Superior temporal gyrus (tissue), 1 donor: ENCODE measurements at regions not wholly inside any gene's neighbourhood (a gene's known extent, or its start where the extent isn't known, plus 50 kb on each side); places are given as distances from the start of the nearest gene placed in this dataset.

Source experiments
- DNase-seq: peaks from one replicate; pipeline ENCODE4 v3.0.0-alpha.2; 2016; ENCODE audit errors: extremely low spot score

DNA sequence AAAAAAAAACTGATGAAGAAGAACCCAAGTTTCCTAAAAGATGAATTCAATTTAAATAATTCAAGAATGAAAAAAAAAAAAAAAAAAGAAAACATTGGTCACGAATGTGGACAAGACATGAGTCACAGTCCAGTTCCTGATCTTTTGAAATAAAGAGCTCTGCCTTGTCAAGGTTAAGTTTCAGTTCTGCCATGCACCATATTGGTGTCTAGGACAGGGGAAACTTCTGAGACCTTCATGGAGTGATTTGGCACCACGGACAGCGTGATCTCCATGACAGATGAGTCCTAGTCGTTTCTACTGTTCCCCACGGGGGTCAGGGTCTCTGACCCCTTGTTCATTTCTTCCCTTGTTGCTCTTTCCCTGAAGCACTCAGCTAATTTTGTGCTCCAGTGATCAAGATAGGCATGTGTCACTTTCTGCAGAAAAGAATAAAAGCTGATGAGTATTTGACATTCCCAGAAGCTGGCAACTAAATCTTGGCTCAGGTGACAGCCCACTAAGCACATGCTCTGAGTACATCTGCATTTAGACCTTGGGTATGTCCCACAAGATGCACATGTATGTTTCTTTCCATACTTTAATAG is 1159.7 kb downstream of the BCL11B start:
- DNase-seq = no peak

GRCh38 chr14:98114122-98114895 is 1157.7 kb downstream of the BCL11B start:
- DNase-seq = no peak

DNA sequence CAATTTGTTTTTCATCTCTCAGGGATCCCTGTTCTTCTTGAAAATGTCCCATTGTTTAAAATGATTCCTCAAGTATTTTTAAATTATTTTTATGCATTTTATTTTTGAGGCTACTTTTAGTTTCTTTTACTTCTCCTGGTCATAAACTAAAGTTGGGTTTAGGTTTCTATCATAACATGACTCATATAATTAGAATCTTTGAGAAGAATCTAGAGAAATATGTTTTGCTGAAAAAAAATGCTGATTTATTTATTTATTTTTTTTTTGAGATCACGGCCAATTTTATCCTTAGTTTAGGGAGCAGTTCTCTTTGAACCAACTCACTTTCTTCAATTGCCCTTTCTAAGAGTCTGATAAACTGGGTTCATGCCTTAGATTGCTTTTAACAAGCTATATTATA is 1157.1 kb downstream of the BCL11B start:
- no peak for DNase-seq

DNA sequence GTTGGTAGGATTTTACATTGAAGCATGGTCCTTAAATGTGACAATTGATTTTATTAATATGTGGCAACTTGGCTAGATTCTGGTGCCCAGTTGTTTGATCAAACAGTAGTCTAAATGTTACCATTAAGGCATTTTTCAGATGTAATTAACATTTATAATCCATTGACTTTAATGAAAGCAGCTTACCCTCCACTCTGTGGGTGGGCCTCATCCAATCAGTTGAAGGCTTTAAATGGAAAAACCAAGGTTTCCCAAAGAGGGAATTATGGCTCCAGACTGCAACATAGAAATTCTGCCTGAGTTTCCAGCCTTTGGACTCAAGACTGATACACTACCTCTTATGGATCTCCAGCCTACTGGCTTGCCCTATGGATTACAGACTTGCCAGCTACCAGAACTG is 1153.2 kb downstream of the BCL11B start:
- DNase-seq = no peak

GRCh38 chr14:98119739-98120138 is 1152.3 kb downstream of the BCL11B start:
- no peak for DNase-seq

DNA sequence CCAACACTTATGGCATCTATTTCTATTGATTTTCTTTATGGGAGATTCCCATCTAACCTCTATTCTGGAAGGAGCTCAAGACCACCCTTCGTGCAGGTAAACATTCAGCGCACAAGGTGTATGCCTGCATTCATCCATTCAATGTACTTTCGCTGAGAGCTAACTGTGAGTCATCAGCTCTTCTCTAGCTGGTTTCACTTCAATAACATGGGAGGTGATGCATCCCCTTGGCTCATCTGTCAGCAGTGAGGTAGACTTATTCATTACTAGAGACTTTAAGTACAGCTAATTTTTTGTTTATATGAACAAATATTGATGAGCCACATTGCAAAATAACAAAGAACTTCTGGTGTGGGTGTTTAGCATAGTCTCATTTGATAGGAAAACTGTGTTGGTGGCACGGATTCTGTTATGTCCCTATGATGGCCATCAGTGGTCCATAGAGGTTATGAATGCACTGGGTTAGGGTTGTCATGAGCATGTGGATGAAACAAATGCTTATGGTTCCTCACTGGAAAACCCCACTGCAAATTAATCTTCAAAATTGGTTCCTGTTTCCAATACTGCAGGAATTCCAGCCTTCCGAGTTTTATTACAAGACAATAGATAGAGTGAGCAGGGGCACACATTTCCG is 1151.0 kb downstream of the BCL11B start:
- DNase-seq = no peak

GRCh38 chr14:98122527-98122926 is 1149.5 kb downstream of the BCL11B start:
- no peak for DNase-seq

GRCh38 chr14:98130691-98131090 is 1141.3 kb downstream of the BCL11B start:
- DNase-seq = no peak

GRCh38 chr14:98131406-98131805 is 1140.6 kb downstream of the BCL11B start:
- no peak for DNase-seq

- no peak for DNase-seq
These were observed 1138.2 kb downstream of the BCL11B start for GRCh38 chr14:98133806-98134205.

GRCh38 chr14:98136012-98136789 is 1135.8 kb downstream of the BCL11B start:
- DNase-seq = no peak

DNA sequence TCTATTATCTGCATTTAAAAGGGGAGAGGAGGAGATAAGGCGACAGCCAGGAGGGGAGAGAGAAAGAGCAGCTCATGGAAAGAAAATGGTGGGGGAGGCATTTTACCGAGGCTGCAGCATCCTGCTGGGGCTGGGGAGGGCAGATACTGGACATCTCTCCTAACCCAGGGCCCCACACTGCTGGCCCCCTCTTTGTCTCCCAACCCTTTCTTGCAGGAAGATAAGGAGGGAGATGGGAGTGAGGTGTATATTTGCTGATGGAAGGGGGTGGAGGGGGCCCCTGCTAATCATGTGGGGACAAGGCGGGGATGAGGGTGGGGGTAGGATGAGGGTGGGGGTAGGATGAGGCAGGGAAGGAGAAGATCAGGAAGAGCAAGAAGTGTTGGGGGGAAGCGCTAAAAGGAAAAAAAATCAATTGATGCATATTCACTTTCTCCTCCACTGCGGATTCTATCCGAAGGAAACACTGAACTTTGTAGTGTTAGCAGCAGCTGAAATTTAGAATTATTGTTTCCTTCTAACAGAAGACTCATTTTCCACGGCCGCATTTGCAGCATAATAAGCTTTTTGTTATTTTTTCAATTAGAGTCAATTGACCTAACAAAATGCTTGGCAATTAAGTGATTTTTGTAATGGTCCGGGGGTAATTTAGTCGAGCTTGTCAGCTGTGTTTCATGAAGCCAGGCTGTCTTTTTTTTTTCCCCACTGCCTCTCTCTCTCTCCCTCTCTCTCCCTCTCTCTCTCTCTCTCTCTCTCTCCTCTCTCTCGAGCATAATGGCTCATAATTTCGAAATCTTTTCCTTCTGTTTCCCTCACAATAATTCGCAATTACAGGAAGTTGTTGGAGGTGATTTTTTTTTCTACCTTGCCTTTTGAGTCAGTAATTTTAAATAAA is 1134.6 kb downstream of the BCL11B start:
- DNase-seq = peak; percentile 79

DNA sequence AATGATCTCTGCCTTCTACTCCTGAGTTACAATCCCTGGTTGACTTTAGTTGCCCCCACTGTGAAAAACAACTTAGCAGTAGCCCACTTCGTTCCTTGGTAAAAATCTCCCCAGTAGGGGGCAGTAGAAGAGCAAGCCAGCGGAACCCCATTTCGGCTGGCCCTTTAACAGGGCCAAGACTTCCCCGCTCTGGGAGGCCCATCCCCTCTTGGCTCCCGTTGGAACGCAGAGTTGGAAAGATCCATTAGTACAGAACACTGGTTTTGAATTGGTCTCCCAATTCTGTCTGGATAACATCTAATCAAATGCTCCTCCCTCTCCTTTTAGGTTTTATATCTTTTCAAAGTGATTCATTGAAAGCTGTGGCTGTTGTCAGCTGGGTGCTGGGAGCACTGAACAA is 1133.3 kb downstream of the BCL11B start:
- peak; percentile 52 for DNase-seq

- no peak for DNase-seq
These were observed 1131.0 kb downstream of the BCL11B start for GRCh38 chr14:98140862-98141530.

DNA sequence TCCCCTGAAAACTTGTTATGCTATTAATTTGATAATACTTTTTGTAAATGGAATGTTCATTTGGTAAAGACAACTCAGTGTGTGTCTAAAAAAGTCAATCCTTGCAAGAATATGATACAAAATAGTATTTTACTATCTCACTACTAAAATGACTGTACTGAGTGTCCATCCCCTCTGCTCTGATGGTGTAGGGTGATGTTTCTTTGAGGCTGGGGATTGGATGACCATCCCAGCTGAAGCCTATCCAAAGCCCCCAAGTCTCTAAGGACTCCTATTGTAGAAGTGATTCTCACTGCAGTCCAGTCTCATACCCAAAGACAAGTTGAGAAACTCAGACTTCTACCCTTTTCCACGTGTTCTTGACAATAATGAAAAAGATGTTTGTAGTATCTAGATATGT is 1128.4 kb downstream of the BCL11B start:
- DNase-seq = no peak

DNA sequence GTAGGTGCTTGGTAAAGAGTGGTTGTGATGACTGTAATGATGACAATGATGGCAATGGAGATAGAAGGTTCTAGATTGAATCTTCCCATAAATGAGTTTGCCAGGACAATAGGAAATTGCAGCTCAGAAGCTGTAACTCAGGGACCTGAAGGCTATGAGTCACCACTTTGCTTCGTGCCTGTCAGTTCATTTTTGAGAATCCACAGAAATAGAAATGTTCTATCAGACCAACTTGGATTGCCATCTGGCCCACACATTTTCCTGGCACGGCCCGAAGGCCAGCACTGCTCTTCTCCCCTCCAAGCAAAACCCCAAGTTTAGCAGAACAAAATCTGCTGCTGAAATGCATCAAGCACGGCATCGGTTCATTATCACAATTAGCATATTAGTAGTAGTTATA is 1127.0 kb downstream of the BCL11B start:
- DNase-seq = no peak

GRCh38 chr14:98146416-98146815 is 1125.6 kb downstream of the BCL11B start:
- no peak for DNase-seq

DNA sequence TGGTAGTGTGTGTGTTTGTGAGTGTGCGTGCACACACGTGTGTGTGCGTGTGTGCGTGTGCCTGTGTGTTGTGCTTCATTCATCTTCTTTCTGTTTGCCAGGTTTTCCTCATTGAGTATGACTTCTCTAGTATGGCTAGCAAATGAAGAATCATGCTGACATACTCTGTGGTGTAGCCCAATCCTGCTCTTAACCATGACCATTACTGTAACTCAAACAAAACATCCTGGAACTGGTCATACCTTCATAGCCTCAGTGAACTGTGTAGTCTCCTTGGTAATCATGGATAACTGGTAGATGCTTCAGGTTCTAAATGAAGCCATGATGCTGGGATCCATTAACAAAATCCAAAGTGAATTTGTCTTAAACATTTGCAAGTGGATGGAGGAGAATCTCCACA is 1117.7 kb downstream of the BCL11B start:
- no peak for DNase-seq

- no peak for DNase-seq
These were observed 1115.6 kb downstream of the BCL11B start for GRCh38 chr14:98156411-98156810.

DNA sequence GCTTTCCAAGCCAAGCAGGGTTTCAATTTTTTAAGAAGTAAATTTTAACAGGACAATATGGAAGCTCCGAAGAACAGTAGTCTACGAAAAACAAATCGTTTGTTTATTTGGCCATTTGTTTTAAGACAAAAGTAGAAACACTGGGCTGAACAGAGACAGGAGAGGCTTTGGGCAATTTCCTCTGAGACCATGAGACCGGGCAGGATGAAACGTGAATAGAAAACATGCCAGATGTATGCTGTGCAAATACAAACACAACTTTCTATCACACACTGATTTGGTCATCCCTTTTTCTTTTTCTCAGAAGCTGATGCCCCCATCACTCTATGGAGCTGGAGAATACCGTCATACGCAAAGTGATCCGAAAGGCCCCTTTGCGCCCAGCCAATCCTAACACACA is 1111.1 kb downstream of the BCL11B start:
- no peak for DNase-seq

- DNase-seq = no peak
These were observed 1110.6 kb downstream of the BCL11B start for GRCh38 chr14:98161356-98161755.
